ENCODE measurements at regions not wholly inside any gene's neighbourhood (a gene's known extent, or its start where the extent isn't known, plus 50 kb on each side); places are given as distances from the start of the nearest gene placed in this dataset.

GRCh38 chr1:77632216-77632615 lies 50.2 kb downstream of the ZZZ3 start:
- no peak for TF ChIP-seq CTCF (conservative IDR thresholded peaks at IDR 0.05)
- Histone ChIP-seq H3K4me3 (ENCODE audit: low read length) (no peak overlapping the region), H3K9ac (ENCODE audit: extremely low read depth, low read length, poor library complexity, severe bottlenecking) (no peak overlapping the region), H3K27me3 (ENCODE audit: control insufficient read depth, insufficient read depth, low read length, poor library complexity, severe bottlenecking) (no peaks in the 10 kb centered on the region), H3K27ac (ENCODE audit: low read depth, low read length) (no peak overlapping the region), H3K4me1 (ENCODE audit: control insufficient read depth, insufficient read depth, low read length) (no peaks in the 10 kb centered on the region), H3K9me3 (ENCODE audit: control insufficient read depth, low read length) (no peaks in the 10 kb centered on the region), H3K36me3 (ENCODE audit: control insufficient read depth, insufficient read depth, low read length) (peaks cover 50% of the 10 kb centered on the region)
- H3K27ac Mint-ChIP-seq: no peak overlapping the region
- H3K36me3 Mint-ChIP-seq (ENCODE audit: low read depth): peaks cover 58% of the 10 kb centered on the region
- peaks cover 2% of the 10 kb centered on the region for H3K9me3 Mint-ChIP-seq
- H3K27me3 Mint-ChIP-seq (ENCODE audit: insufficient read depth): no peaks in the 10 kb centered on the region
- WGBS, 2 experiments (ENCODE audit: insufficient coverage in 1 of 2, insufficient read length in 1 of 2): 90 to 100% methylated on average over 1 to 3 of the region's 3 CpGs
- DNase-seq: no peak
- peaks cover 6% of the 10 kb centered on the region for H3K4me1 Mint-ChIP-seq
- no peak overlapping the region for H3K4me3 Mint-ChIP-seq

GRCh38 chr1:77631751-77632150 lies 50.7 kb downstream of the ZZZ3 start:
- no peaks in the 10 kb centered on the region for H3K4me1 ChIP-seq (ENCODE audit: control insufficient read depth, insufficient read depth, low read length)
- TF ChIP-seq CTCF (conservative IDR thresholded peaks at IDR 0.05): no peak
- H3K9me3 Mint-ChIP-seq: peaks cover 4% of the 10 kb centered on the region
- H3K27ac ChIP-seq (ENCODE audit: low read depth, low read length): no peak overlapping the region
- H3K36me3 ChIP-seq (ENCODE audit: control insufficient read depth, insufficient read depth, low read length): peaks cover 54% of the 10 kb centered on the region
- no peaks in the 10 kb centered on the region for H3K27me3 Mint-ChIP-seq (ENCODE audit: insufficient read depth)
- WGBS, 2 experiments (ENCODE audit: insufficient coverage in 1 of 2, insufficient read length in 1 of 2): 89% methylated on average over 1 of the region's 1 CpG; no CpG with 5 or more reads in 1 of the 2 experiments
- H3K36me3 Mint-ChIP-seq (ENCODE audit: low read depth): peaks cover 60% of the 10 kb centered on the region
- peaks cover 6% of the 10 kb centered on the region for H3K4me1 Mint-ChIP-seq
- H3K4me3 Mint-ChIP-seq: no peak overlapping the region
- H3K27me3 ChIP-seq (ENCODE audit: control insufficient read depth, insufficient read depth, low read length, poor library complexity, severe bottlenecking): no peaks in the 10 kb centered on the region
- peaks cover 2% of the 10 kb centered on the region for H3K9me3 ChIP-seq (ENCODE audit: control insufficient read depth, low read length)
- no peak overlapping the region for H3K4me3 ChIP-seq (ENCODE audit: low read length)
- H3K27ac Mint-ChIP-seq: no peak overlapping the region
- no peak for DNase-seq
- H3K9ac ChIP-seq (ENCODE audit: extremely low read depth, low read length, poor library complexity, severe bottlenecking): no peak overlapping the region

DNA sequence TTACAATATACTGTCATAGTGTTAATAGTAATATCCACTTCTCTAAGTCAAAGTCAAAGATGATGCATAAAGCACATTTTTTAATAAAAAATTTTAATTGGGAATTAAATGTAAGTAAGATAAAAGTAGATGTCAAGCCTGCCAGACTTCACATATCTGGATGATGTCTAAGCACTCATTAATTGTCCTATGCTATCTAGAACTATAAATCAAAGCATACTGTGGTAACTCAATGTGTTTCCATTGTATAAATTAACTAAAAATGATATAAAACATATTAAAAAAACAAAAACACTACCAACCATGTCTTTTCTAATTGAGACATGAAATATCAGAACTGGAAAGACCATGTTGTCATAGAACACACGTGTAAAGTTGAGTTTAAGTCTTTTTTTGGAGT lies 51.2 kb downstream of the ZZZ3 start:
- H3K4me3 Mint-ChIP-seq: no peak overlapping the region
- Histone ChIP-seq H3K4me1 (ENCODE audit: control insufficient read depth, insufficient read depth, low read length) (no peaks in the 10 kb centered on the region), H3K27ac (ENCODE audit: low read depth, low read length) (no peak overlapping the region), H3K27me3 (ENCODE audit: control insufficient read depth, insufficient read depth, low read length, poor library complexity, severe bottlenecking) (no peaks in the 10 kb centered on the region), H3K36me3 (ENCODE audit: control insufficient read depth, insufficient read depth, low read length) (peaks cover 55% of the 10 kb centered on the region), H3K4me3 (ENCODE audit: low read length) (no peak overlapping the region), H3K9me3 (ENCODE audit: control insufficient read depth, low read length) (peaks cover 6% of the 10 kb centered on the region), H3K9ac (ENCODE audit: extremely low read depth, low read length, poor library complexity, severe bottlenecking) (no peak overlapping the region)
- WGBS, 2 experiments (ENCODE audit: insufficient coverage in 1 of 2, insufficient read length in 1 of 2): 89% methylated on average over 1 of the region's 1 CpG; no CpG with 5 or more reads in 1 of the 2 experiments
- H3K4me1 Mint-ChIP-seq: peaks cover 6% of the 10 kb centered on the region
- peaks cover 9% of the 10 kb centered on the region for H3K9me3 Mint-ChIP-seq
- DNase-seq: no peak
- peaks cover 63% of the 10 kb centered on the region for H3K36me3 Mint-ChIP-seq (ENCODE audit: low read depth)
- H3K27ac Mint-ChIP-seq: no peak overlapping the region
- no peak for TF ChIP-seq CTCF (conservative IDR thresholded peaks at IDR 0.05)
- no peaks in the 10 kb centered on the region for H3K27me3 Mint-ChIP-seq (ENCODE audit: insufficient read depth)

Data from endodermal cell (in vitro differentiated cells).